Liver (tissue), 8 donors: ENCODE measurements at regions not wholly inside any gene's neighbourhood (a gene's known extent, or its start where the extent isn't known, plus 50 kb on each side); places are given as distances from the start of the nearest gene placed in this dataset.

ENCODE experiments used
- DNase-seq: peaks from one replicate; pipeline ENCODE4 v3.0.0-alpha.2; 2017; ENCODE audit warnings: low spot score
- H3K27ac ChIP-seq, 2 donors: one replicate each; pipeline ENCODE4 v1.7.0; 2013; ENCODE audit warnings: inconsistent platforms in 2 of 2, low read length in 2 of 2, control low read depth in 1 of 2, low read depth in 1 of 2, mild to moderate bottlenecking in 1 of 2
- H3K27me3 ChIP-seq, 4 donors: one replicate each; pipeline versions ENCODE4 v1.6.1 to v1.7.0; 2013; ENCODE audit warnings: low read length in 3 of 4, inconsistent platforms in 1 of 4, mild to moderate bottlenecking in 1 of 4, moderate library complexity in 1 of 4; ENCODE audit not compliant: control insufficient read depth in 4 of 4, insufficient read depth in 4 of 4
- H3K36me3 ChIP-seq, 4 donors: one replicate each; pipeline versions ENCODE4 v1.6.1 to v1.7.0; 2013; ENCODE audit warnings: low read length in 3 of 4, mild to moderate bottlenecking in 3 of 4, low read depth in 1 of 4, moderate library complexity in 1 of 4; ENCODE audit not compliant: control insufficient read depth in 4 of 4, insufficient read depth in 3 of 4
- H3K4me1 ChIP-seq, 4 donors: one replicate each; pipeline versions ENCODE4 v1.6.1 to v1.7.0; 2013; ENCODE audit warnings: low read length in 3 of 4, mild to moderate bottlenecking in 3 of 4, moderate library complexity in 1 of 4; ENCODE audit not compliant: control insufficient read depth in 4 of 4, insufficient read depth in 4 of 4
- H3K4me3 ChIP-seq, 3 donors: one replicate each; pipeline versions ENCODE4 v1.6.1 to v1.7.0; 2013; ENCODE audit warnings: low read length in 3 of 3, control low read depth in 1 of 3, low read depth in 1 of 3, mild to moderate bottlenecking in 1 of 3
- H3K9ac ChIP-seq, 2 donors: one replicate each; pipeline ENCODE4 v1.7.0; 2013; ENCODE audit warnings: low read length in 2 of 2, mild to moderate bottlenecking in 2 of 2, moderate library complexity in 2 of 2, control low read depth in 1 of 2, low read depth in 1 of 2
- H3K9me3 ChIP-seq, 4 donors: one replicate each; pipeline versions ENCODE4 v1.6.1 to v1.7.0; 2013; ENCODE audit warnings: low read length in 3 of 4; ENCODE audit not compliant: control insufficient read depth in 4 of 4
- EGR1 ChIP-seq, 2 donors: IDR thresholded peaks; 2 replicates each; pipeline ENCODE4 v1.6.1; 2016 to 2018; ENCODE audit warnings: antibody characterized with exemption in 2 of 2, low read depth in 2 of 2
- FOXA1 ChIP-seq: IDR thresholded peaks from 2 replicates; pipeline ENCODE4 v1.6.1; 2016; ENCODE audit warnings: antibody characterized with exemption
- FOXA2 ChIP-seq: IDR thresholded peaks from 2 replicates; pipeline ENCODE4 v1.6.1; 2016; ENCODE audit warnings: antibody characterized with exemption
- GABPA ChIP-seq, 2 donors: IDR thresholded peaks in 1 of 2; conservative IDR thresholded peaks in 1 of 2; 2 replicates each; pipeline ENCODE4 v1.6.1; 2016; ENCODE audit warnings: antibody characterized with exemption in 2 of 2, mild to moderate bottlenecking in 1 of 2, moderate library complexity in 1 of 2
- HNF4A ChIP-seq, 2 donors: conservative IDR thresholded peaks; 2 replicates each; pipeline ENCODE4 v1.6.1; 2016; ENCODE audit warnings: antibody characterized with exemption in 2 of 2, mild to moderate bottlenecking in 2 of 2
- HNF4G ChIP-seq: IDR thresholded peaks from 2 replicates; pipeline ENCODE4 v1.6.1; 2016; ENCODE audit warnings: antibody characterized with exemption
- JUND ChIP-seq, 2 donors: IDR thresholded peaks; 2 replicates each; pipeline ENCODE4 v1.6.1; 2016; ENCODE audit warnings: antibody characterized with exemption in 2 of 2
- NR2F2 ChIP-seq: IDR thresholded peaks from 2 replicates; pipeline ENCODE4 v1.6.1; 2016; ENCODE audit warnings: antibody characterized with exemption
- RXRA ChIP-seq, 2 donors: IDR thresholded peaks; 2 replicates each; pipeline ENCODE4 v1.6.1; 2017 to 2018; ENCODE audit warnings: antibody characterized with exemption in 2 of 2, mild to moderate bottlenecking in 1 of 2
- SP1 ChIP-seq: IDR thresholded peaks from 2 replicates; pipeline ENCODE4 v1.6.1; 2018; ENCODE audit warnings: antibody characterized with exemption, mild to moderate bottlenecking
- TAF1 ChIP-seq: conservative IDR thresholded peaks from 2 replicates; pipeline ENCODE4 v1.6.1; 2016; ENCODE audit warnings: antibody characterized with exemption, mild to moderate bottlenecking
- YY1 ChIP-seq: IDR thresholded peaks from 2 replicates; pipeline ENCODE4 v1.6.1; 2016; ENCODE audit warnings: antibody characterized with exemption, mild to moderate bottlenecking
- WGBS: extraction: QIAGEN DNeasy Blood & Tissue Kit; methylation state at CpG from one replicate; pipeline ENCODE4 v1.1.7; 2013; 5-methylcytosine and 5-hydroxymethylcytosine counted together
- TF ChIP-seq, protein P1 (sequence below): IDR thresholded peaks from 2 replicates; pipeline ENCODE4 v1.6.1; 2016; ENCODE audit warnings: antibody characterized with exemption, mild to moderate bottlenecking
- TF ChIP-seq, protein P2 (sequence below): IDR thresholded peaks from 2 replicates; pipeline ENCODE4 v1.6.1; 2016; ENCODE audit warnings: antibody characterized with exemption
- TF ChIP-seq, protein P3 (sequence below): IDR thresholded peaks from 2 replicates; pipeline ENCODE4 v1.6.1; 2016; ENCODE audit warnings: antibody characterized with exemption
- TF ChIP-seq, protein P4 (sequence below): fragments of 150-350 bp; IDR thresholded peaks from 2 replicates; pipeline ENCODE4 v1.5.1; 2017; ENCODE audit warnings: improper control_type of control experiment, low read depth, low read length; ENCODE audit not compliant: missing input control
- TF ChIP-seq, protein P5 (sequence below): IDR thresholded peaks from 2 replicates; pipeline ENCODE4 v1.6.1; 2016; ENCODE audit warnings: antibody characterized with exemption
- donor health status: healthy.
- donor health status: healthy.
- donor health status: healthy.
- donor health status: healthy.
- donor health status: healthy.

DNA sequence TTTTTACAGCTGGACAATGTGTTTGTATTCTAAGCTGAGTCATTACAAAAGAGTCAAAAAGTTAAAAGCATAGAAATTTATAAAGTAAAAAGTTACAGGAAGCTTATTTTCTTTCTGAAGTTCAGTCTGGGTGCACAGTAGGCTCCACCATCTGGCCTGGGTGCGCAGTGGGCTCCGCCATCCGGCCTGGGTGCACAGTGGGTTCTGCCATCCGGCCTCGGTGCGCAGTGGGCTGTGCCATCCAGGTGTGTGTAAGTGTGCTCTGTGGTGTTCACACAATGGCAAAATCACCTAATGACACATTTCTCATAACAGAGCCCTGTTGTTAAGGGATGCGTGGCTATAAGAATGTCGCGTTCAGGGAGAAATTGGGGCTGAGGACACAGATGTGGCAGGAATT lies 195.5 kb downstream of the ANKRD30B start:
- H3K9ac ChIP-seq: no peak overlapping the region
- no peaks in the 10 kb centered on the region for H3K9me3 ChIP-seq
- no peak overlapping the region for H3K27ac ChIP-seq
- WGBS: 91% methylated on average over 9 of the region's 9 CpGs
- DNase-seq: no peak
- H3K4me1 ChIP-seq: no peaks in the 10 kb centered on the region
- no peaks in the 10 kb centered on the region for H3K36me3 ChIP-seq
- TF ChIP-seq, protein P1, sequence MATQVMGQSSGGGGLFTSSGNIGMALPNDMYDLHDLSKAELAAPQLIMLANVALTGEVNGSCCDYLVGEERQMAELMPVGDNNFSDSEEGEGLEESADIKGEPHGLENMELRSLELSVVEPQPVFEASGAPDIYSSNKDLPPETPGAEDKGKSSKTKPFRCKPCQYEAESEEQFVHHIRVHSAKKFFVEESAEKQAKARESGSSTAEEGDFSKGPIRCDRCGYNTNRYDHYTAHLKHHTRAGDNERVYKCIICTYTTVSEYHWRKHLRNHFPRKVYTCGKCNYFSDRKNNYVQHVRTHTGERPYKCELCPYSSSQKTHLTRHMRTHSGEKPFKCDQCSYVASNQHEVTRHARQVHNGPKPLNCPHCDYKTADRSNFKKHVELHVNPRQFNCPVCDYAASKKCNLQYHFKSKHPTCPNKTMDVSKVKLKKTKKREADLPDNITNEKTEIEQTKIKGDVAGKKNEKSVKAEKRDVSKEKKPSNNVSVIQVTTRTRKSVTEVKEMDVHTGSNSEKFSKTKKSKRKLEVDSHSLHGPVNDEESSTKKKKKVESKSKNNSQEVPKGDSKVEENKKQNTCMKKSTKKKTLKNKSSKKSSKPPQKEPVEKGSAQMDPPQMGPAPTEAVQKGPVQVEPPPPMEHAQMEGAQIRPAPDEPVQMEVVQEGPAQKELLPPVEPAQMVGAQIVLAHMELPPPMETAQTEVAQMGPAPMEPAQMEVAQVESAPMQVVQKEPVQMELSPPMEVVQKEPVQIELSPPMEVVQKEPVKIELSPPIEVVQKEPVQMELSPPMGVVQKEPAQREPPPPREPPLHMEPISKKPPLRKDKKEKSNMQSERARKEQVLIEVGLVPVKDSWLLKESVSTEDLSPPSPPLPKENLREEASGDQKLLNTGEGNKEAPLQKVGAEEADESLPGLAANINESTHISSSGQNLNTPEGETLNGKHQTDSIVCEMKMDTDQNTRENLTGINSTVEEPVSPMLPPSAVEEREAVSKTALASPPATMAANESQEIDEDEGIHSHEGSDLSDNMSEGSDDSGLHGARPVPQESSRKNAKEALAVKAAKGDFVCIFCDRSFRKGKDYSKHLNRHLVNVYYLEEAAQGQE: no peak
- TF ChIP-seq FOXA2 (no peak), TAF1 (no peak), HNF4G (no peak)
- no peak overlapping the region for H3K4me3 ChIP-seq
- H3K27me3 ChIP-seq: no peaks in the 10 kb centered on the region

DNA sequence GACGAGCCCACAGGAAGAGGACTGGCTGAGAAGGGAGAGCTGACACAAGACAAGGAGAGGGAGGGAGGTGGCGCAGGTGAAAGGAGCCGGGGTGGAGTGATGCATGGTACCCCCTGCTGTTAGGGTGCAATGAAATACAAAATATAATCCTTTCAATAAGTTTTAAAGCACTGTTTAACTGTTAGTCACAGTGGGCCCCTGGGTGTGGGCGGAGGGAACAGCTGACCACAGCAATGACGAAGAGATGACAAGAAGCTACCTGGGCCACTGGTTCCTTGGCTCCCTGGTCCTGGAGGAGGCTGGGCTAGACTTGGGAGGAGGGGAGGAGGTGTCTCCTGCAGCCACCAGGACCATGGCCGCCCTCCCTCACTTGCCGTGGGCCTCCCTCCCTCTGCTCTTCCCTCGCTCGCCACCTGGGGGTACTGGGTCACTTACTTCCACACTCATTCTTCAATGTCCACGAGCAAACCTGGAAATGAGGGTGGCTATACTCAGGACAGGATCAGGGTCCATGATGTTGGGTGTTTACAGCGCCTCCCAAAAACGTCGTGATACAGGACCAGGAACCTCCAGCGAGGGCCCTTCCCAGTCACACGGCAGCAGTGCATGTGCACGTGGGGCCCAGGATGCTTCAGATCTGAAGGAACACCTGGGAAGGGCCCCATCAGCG lies 196.1 kb downstream of the ANKRD30B start:
- H3K27ac ChIP-seq: no peak overlapping the region
- H3K4me3 ChIP-seq: no peak overlapping the region
- WGBS: 81% methylated on average over 17 of the region's 17 CpGs
- no peaks in the 10 kb centered on the region for H3K27me3 ChIP-seq
- no peaks in the 10 kb centered on the region for H3K36me3 ChIP-seq
- no peaks in the 10 kb centered on the region for H3K9me3 ChIP-seq
- no peak overlapping the region for H3K9ac ChIP-seq
- TF ChIP-seq NR2F2 (no peak), SP1 (no peak), HNF4G (no peak), GABPA (IDR thresholded peaks at IDR 0.05 in 1 of 2, conservative IDR thresholded peaks at IDR 0.05 in 1 of 2) (no peak), TAF1 (no peak), FOXA1 (no peak), FOXA2 (no peak), RXRA (IDR thresholded peaks at IDR 0.05) (no peak), YY1 (no peak), HNF4A (conservative IDR thresholded peaks at IDR 0.05) (no peak), JUND (IDR thresholded peaks at IDR 0.05) (no peak), EGR1 (IDR thresholded peaks at IDR 0.05; ENCODE audit: low read depth in 2 of 2) (no peak)
- TF ChIP-seq, protein P2, sequence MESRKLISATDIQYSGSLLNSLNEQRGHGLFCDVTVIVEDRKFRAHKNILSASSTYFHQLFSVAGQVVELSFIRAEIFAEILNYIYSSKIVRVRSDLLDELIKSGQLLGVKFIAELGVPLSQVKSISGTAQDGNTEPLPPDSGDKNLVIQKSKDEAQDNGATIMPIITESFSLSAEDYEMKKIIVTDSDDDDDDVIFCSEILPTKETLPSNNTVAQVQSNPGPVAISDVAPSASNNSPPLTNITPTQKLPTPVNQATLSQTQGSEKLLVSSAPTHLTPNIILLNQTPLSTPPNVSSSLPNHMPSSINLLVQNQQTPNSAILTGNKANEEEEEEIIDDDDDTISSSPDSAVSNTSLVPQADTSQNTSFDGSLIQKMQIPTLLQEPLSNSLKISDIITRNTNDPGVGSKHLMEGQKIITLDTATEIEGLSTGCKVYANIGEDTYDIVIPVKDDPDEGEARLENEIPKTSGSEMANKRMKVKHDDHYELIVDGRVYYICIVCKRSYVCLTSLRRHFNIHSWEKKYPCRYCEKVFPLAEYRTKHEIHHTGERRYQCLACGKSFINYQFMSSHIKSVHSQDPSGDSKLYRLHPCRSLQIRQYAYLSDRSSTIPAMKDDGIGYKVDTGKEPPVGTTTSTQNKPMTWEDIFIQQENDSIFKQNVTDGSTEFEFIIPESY: no peak
- TF ChIP-seq, protein P1: no peak
- TF ChIP-seq, protein P3, sequence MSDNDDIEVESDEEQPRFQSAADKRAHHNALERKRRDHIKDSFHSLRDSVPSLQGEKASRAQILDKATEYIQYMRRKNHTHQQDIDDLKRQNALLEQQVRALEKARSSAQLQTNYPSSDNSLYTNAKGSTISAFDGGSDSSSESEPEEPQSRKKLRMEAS: no peak
- TF ChIP-seq, protein P4, sequence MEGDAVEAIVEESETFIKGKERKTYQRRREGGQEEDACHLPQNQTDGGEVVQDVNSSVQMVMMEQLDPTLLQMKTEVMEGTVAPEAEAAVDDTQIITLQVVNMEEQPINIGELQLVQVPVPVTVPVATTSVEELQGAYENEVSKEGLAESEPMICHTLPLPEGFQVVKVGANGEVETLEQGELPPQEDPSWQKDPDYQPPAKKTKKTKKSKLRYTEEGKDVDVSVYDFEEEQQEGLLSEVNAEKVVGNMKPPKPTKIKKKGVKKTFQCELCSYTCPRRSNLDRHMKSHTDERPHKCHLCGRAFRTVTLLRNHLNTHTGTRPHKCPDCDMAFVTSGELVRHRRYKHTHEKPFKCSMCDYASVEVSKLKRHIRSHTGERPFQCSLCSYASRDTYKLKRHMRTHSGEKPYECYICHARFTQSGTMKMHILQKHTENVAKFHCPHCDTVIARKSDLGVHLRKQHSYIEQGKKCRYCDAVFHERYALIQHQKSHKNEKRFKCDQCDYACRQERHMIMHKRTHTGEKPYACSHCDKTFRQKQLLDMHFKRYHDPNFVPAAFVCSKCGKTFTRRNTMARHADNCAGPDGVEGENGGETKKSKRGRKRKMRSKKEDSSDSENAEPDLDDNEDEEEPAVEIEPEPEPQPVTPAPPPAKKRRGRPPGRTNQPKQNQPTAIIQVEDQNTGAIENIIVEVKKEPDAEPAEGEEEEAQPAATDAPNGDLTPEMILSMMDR: no peak
- TF ChIP-seq, protein P5, sequence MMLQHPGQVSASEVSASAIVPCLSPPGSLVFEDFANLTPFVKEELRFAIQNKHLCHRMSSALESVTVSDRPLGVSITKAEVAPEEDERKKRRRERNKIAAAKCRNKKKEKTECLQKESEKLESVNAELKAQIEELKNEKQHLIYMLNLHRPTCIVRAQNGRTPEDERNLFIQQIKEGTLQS: no peak
- no peaks in the 10 kb centered on the region for H3K4me1 ChIP-seq
- no peak for DNase-seq
